Medulla oblongata (tissue), 1 donor: ENCODE measurements at regions not wholly inside any gene's neighbourhood (a gene's known extent, or its start where the extent isn't known, plus 50 kb on each side); places are given as distances from the start of the nearest gene placed in this dataset.

Experiments used
- DNase-seq: peaks from one replicate; pipeline ENCODE4 v3.0.0-alpha.2; 2015; ENCODE audit errors: extremely low spot score

- no peak for DNase-seq
Observed at GRCh38 chr20:12653642-12654041, 355.1 kb upstream of the SPTLC3 start.

- no peak for DNase-seq
Observed at GRCh38 chr20:12659942-12660341, 348.8 kb upstream of the SPTLC3 start.

GRCh38 chr20:12660918-12661317 lies 347.9 kb upstream of the SPTLC3 start:
- DNase-seq, result no peak

- DNase-seq, result no peak
Observed at GRCh38 chr20:12670301-12670700, 338.5 kb upstream of the SPTLC3 start.

- no peak for DNase-seq
Observed at GRCh38 chr20:12673352-12673751, 335.4 kb upstream of the SPTLC3 start.

GRCh38 chr20:12677925-12678324 lies 330.8 kb upstream of the SPTLC3 start:
- DNase-seq, result no peak

GRCh38 chr20:12679447-12679846 lies 329.3 kb upstream of the SPTLC3 start:
- no peak for DNase-seq

- no peak for DNase-seq
Observed at GRCh38 chr20:12682613-12683012, 326.2 kb upstream of the SPTLC3 start.

- DNase-seq, result no peak
Observed at GRCh38 chr20:12687476-12687875, 321.3 kb upstream of the SPTLC3 start.

- DNase-seq, result no peak
Observed at GRCh38 chr20:12695937-12696336, 312.8 kb upstream of the SPTLC3 start.

- no peak for DNase-seq
Observed at GRCh38 chr20:12698817-12699216, 310.0 kb upstream of the SPTLC3 start.

GRCh38 chr20:12699374-12700228 lies 309.2 kb upstream of the SPTLC3 start:
- DNase-seq, result no peak

- DNase-seq, result no peak
Observed at GRCh38 chr20:12700701-12701100, 308.1 kb upstream of the SPTLC3 start.

GRCh38 chr20:12702312-12702711 lies 306.5 kb upstream of the SPTLC3 start:
- no peak for DNase-seq

- DNase-seq, result no peak
Observed at GRCh38 chr20:12715371-12715770, 293.4 kb upstream of the SPTLC3 start.

- DNase-seq, result no peak
Observed at GRCh38 chr20:12715991-12716680, 292.6 kb upstream of the SPTLC3 start.

- no peak for DNase-seq
Observed at GRCh38 chr20:12717061-12717460, 291.7 kb upstream of the SPTLC3 start.

- DNase-seq, result no peak
Observed at GRCh38 chr20:12718619-12719018, 290.2 kb upstream of the SPTLC3 start.

GRCh38 chr20:12721636-12722035 lies 287.1 kb upstream of the SPTLC3 start:
- DNase-seq, result no peak

GRCh38 chr20:12722091-12722490 lies 286.7 kb upstream of the SPTLC3 start:
- DNase-seq, result no peak

- no peak for DNase-seq
Observed at GRCh38 chr20:12723811-12724210, 285.0 kb upstream of the SPTLC3 start.

GRCh38 chr20:12728782-12729181 lies 280.0 kb upstream of the SPTLC3 start:
- DNase-seq, result no peak

GRCh38 chr20:12729326-12729725 lies 279.4 kb upstream of the SPTLC3 start:
- DNase-seq, result no peak
